GM10266 (cell line): ENCODE measurements at regions not wholly inside any gene's neighbourhood (a gene's known extent, or its start where the extent isn't known, plus 50 kb on each side); places are given as distances from the start of the nearest gene placed in this dataset.

Experiments used
- DNase-seq: peaks from one replicate; pipeline ENCODE4 v3.0.0; 2012; ENCODE audit errors: extremely low spot score
- CTCF ChIP-seq: IDR thresholded peaks from 2 replicates; pipeline ENCODE4 v1.5.1; 2012; ENCODE audit warnings: mild to moderate bottlenecking, low read depth; ENCODE audit not compliant: control insufficient read depth, insufficient read depth; ENCODE audit errors: missing control alignments

GRCh38 chr10:131786756-131787605 is 113.8 kb upstream of the PPP2R2D start:
- peak; percentile 35 for DNase-seq
- peak; percentile 64 for TF ChIP-seq CTCF

- no peak for TF ChIP-seq CTCF
- DNase-seq = no peak
Measured at GRCh38 chr10:131787961-131788360, 112.8 kb upstream of the PPP2R2D start.

- no peak for DNase-seq
- TF ChIP-seq CTCF = no peak
Measured at GRCh38 chr10:131788386-131788785, 112.4 kb upstream of the PPP2R2D start.

GRCh38 chr10:131789516-131789915 is 111.3 kb upstream of the PPP2R2D start:
- TF ChIP-seq CTCF = no peak
- DNase-seq = no peak

- no peak for TF ChIP-seq CTCF
- no peak for DNase-seq
Measured at GRCh38 chr10:131790021-131790420, 110.8 kb upstream of the PPP2R2D start.

GRCh38 chr10:131792011-131792651 is 108.7 kb upstream of the PPP2R2D start:
- no peak for DNase-seq
- no peak for TF ChIP-seq CTCF

- TF ChIP-seq CTCF = no peak
- DNase-seq = no peak
Measured at GRCh38 chr10:131792809-131793208, 108.0 kb upstream of the PPP2R2D start.
